GM18861 (cell line): ENCODE measurements at regions not wholly inside any gene's neighbourhood (a gene's known extent, or its start where the extent isn't known, plus 50 kb on each side); places are given as distances from the start of the nearest gene placed in this dataset.

Experiments used
- ATAC-seq: cut with Tn5 transposase; IDR thresholded peaks from one replicate; pipeline ENCODE4 v1.9.1; 2021; ENCODE audit not compliant: unreplicated experiment

GRCh38 chr1:29501227-29501976, 265.1 kb downstream of the PTPRU start:
- no peak for ATAC-seq

- no peak for ATAC-seq
Measured at GRCh38 chr1:29500651-29501050, 264.3 kb downstream of the PTPRU start.

- ATAC-seq = no peak
Measured at GRCh38 chr1:29500041-29500440, 263.7 kb downstream of the PTPRU start.

- no peak for ATAC-seq
Measured at GRCh38 chr1:29499104-29499650, 262.9 kb downstream of the PTPRU start.

GRCh38 chr1:29498126-29499103, 262.1 kb downstream of the PTPRU start:
- no peak for ATAC-seq

- no peak for ATAC-seq
Measured at GRCh38 chr1:29497395-29498125, 261.2 kb downstream of the PTPRU start.

- ATAC-seq = no peak
Measured at GRCh38 chr1:29496701-29497100, 260.4 kb downstream of the PTPRU start.

- no peak for ATAC-seq
Measured at GRCh38 chr1:29490204-29490934, 254.0 kb downstream of the PTPRU start.

- ATAC-seq = no peak
Measured at GRCh38 chr1:29489471-29489870, 253.1 kb downstream of the PTPRU start.

GRCh38 chr1:29488794-29489311, 252.5 kb downstream of the PTPRU start:
- no peak for ATAC-seq

- no peak for ATAC-seq
Measured at GRCh38 chr1:29488086-29488793, 251.9 kb downstream of the PTPRU start.

GRCh38 chr1:29487291-29487690, 251.0 kb downstream of the PTPRU start:
- ATAC-seq = no peak

GRCh38 chr1:29485096-29485925, 249.0 kb downstream of the PTPRU start:
- no peak for ATAC-seq

GRCh38 chr1:29482991-29483390, 246.7 kb downstream of the PTPRU start:
- ATAC-seq = no peak

- ATAC-seq = no peak
Measured at GRCh38 chr1:29482064-29482463, 245.7 kb downstream of the PTPRU start.

- ATAC-seq = no peak
Measured at GRCh38 chr1:29481031-29481430, 244.7 kb downstream of the PTPRU start.

GRCh38 chr1:29478879-29479278, 242.6 kb downstream of the PTPRU start:
- no peak for ATAC-seq

GRCh38 chr1:29478151-29478791, 241.9 kb downstream of the PTPRU start:
- ATAC-seq = no peak
